Renal pelvis (tissue), 1 donor: ENCODE measurements at regions not wholly inside any gene's neighbourhood (a gene's known extent, or its start where the extent isn't known, plus 50 kb on each side); places are given as distances from the start of the nearest gene placed in this dataset.

Experiments used
- DNase-seq: peaks from one replicate; pipeline ENCODE4 v3.0.0-alpha.2; 2013

DNA sequence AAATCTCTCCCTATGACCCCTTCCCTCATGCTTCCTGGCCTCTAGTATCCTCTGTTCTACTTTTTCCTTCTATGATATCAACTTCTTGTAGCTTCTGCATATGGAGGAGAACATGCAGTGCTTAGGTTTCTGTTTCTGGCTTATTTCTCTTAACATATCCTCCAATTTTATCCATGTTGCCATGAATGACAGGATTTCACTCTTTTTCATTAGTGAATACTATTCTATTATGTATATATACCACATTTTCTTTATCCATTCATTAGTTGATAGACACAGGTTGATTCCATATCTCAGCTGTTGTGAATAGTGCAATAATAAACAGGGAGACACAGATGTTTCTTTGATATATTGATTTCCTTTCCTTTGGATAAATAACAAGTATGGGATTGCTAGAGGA, 123.3 kb upstream of the SESN3 start:
- no peak for DNase-seq

- DNase-seq = no peak
Measured at GRCh38 chr11:95353706-95354105, 122.7 kb upstream of the SESN3 start.

GRCh38 chr11:95352733-95353346, 121.8 kb upstream of the SESN3 start:
- no peak for DNase-seq

- no peak for DNase-seq
Measured at GRCh38 chr11:95349345-95349942, 118.4 kb upstream of the SESN3 start.

- no peak for DNase-seq
Measured at GRCh38 chr11:95346265-95346664, 115.3 kb upstream of the SESN3 start.

GRCh38 chr11:95345651-95346050, 114.6 kb upstream of the SESN3 start:
- no peak for DNase-seq

- DNase-seq = no peak
Measured at GRCh38 chr11:95344932-95345642, 114.1 kb upstream of the SESN3 start.

- DNase-seq = no peak
Measured at GRCh38 chr11:95341221-95341620, 110.2 kb upstream of the SESN3 start.

- no peak for DNase-seq
Measured at GRCh38 chr11:95339086-95339901, 108.3 kb upstream of the SESN3 start.

GRCh38 chr11:95338430-95338991, 107.5 kb upstream of the SESN3 start:
- peak; percentile 82 for DNase-seq

GRCh38 chr11:95337972-95338429, 107.0 kb upstream of the SESN3 start:
- DNase-seq = no peak

DNA sequence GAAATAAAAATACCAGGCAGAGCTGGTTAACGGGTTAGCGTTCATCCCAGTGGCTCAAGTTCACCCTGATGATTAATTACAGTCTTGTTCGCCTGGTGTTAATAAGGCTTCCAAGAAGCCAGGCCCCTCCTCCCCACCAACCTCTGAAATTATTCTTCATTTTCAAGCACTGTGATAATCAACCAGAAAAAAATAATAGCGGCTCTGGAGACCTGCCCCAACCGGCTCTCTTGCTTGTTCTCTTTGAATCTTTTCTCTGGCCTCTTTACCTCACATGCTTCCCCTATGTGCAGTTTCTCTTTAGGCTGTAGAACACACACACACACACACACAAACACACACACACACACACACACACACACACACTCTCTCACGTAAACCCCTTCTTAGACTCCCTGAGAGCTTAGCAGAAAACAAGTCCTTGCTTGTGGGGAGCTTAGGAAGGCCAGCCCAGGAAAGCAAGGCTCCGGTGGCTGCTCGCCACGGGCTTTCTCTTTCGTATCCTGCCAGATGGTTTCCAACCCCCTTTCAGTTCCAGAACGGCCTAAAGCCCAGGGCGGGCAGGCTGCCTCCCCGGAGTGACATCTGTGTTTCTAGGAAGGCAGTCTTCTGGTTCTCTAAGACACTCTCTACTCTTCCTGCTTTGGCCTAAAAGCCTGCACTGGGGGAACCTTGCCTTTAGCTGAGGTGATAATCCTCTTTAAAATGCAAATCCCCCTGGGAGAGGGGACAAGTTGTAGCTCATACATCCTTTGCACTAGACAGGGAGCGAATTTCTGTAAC, 106.4 kb upstream of the SESN3 start:
- DNase-seq = peak; percentile 45

GRCh38 chr11:95335989-95336388, 105.0 kb upstream of the SESN3 start:
- no peak for DNase-seq

DNA sequence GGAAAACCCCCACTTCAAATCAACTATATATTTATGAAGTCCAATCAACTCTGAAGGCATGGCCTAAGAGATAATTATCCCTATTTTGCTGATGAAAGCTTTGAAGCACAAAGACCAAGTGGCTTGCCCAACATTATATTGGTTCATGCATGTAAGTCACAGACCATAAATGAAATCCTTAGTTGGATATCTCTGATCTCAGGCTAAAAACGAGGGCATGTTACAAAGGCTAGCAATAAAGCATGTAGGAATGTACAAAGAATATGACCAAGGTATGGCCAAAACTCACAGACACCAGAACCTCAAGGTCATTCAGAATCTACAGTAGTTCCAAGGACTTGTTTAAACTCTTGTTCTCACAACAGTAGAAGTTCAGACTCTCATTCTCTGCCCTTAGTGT, 100.2 kb upstream of the SESN3 start:
- no peak for DNase-seq

- DNase-seq = no peak
Measured at GRCh38 chr11:95330302-95330701, 99.3 kb upstream of the SESN3 start.

DNA sequence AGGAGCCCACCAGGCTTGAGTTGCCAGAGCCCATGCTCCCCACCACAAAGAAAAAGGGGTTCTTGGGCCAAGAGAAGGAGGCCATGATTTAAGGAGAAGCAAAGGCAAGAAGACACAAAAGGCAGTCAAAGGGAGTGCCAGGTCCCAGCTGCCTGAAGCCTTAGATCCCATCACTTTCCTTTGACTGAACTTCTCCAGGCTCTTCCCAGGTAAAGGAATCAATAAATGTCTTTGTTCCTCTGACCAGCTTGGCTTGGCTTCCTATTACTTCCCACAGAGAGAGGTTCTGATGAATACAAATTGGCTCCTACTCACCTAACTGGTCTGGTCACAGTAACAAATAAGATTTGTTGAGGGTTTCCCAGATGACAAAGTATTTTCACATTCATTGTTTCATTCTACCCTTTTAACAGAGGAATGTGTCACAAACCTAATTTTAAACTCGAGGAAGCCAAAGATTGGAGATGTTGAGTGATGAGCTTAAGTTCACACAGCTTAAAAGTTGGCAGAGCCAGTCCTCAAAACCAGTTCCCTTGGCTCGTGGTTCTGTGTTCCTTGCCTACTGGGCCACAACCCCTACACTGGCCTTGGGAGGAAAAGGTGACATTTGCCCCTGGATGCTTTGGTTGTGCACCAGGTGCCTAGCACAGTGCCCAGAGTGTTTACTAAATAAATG, 96.4 kb upstream of the SESN3 start:
- no peak for DNase-seq

GRCh38 chr11:95325777-95326258, 94.8 kb upstream of the SESN3 start:
- DNase-seq = no peak

DNA sequence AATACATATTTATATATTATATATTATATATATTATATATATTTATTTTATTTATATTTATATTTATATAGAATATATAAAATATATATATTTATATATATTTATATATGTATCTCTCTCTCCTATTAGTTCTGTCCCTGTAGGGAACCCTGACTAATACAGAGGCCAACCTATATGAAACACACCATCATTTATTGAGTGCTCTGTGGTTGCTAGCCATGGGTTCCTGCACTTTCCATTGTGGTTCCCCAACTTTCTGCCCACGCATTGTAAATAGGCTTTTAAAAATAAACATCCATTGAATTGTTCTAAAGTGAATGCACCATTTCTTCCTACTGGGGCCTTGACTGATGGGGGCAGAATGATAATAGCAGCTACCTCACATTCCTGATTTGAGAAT, 93.8 kb upstream of the SESN3 start:
- DNase-seq = no peak

DNA sequence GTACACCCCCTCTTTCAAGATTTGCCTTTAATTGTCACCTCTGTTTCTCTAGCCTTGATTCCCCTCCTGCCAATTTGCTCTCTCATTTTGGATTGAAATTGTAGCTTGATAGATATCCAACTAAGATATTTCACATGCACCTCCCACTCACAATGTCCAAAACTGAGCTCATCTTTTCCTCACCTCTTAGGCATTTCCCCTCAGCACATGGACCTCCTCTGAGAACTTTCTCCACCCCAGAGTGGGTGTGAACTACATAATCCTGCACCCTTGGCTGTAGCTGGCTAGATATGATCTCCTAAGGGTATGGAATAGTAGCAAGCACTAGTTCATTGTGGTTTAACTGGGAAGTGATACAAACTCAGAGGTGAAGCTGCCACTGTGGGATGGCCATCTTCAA, 91.5 kb upstream of the SESN3 start:
- no peak for DNase-seq

GRCh38 chr11:95318498-95318897, 87.5 kb upstream of the SESN3 start:
- DNase-seq = no peak
